GM23338 (cell line): ENCODE measurements at regions not wholly inside any gene's neighbourhood (a gene's known extent, or its start where the extent isn't known, plus 50 kb on each side); places are given as distances from the start of the nearest gene placed in this dataset.

Source experiments
- ATAC-seq: fragments of 200-7000 bp; cut with Tn5 transposase; 3 replicates; pipeline ENCODE4 v1.9.1; 2020
- DNase-seq: peaks from one replicate; pipeline ENCODE4 v3.0.0-alpha.2; 2015; ENCODE audit warnings: low spot score
- H2AFZ ChIP-seq: fragments of 200-600 bp; sonication (generic); 2 replicates; pipeline ENCODE4 v1.8.0; 2016; ENCODE audit warnings: antibody characterized with exemption, mild to moderate bottlenecking, moderate library complexity
- H3F3A ChIP-seq: fragments of 200-600 bp; sonication (generic); replicated peaks from 2 replicates; pipeline ENCODE4 v1.8.0; 2017; ENCODE audit warnings: antibody characterized with exemption, mixed run types, low read depth
- H3K27ac ChIP-seq: fragments of 200-600 bp; sonication (generic); 2 replicates; pipeline ENCODE4 v1.6.1; 2016; ENCODE audit warnings: low read depth
- H3K27me3 ChIP-seq: fragments of 200-600 bp; sonication (generic); 2 replicates; pipeline ENCODE4 v1.8.0; 2016; ENCODE audit warnings: mild to moderate bottlenecking, mixed run types, moderate library complexity; ENCODE audit not compliant: insufficient read depth
- H3K36me3 ChIP-seq: fragments of 200-600 bp; sonication (generic); 2 replicates; pipeline ENCODE4 v1.8.0; 2016; ENCODE audit warnings: mild to moderate bottlenecking; ENCODE audit not compliant: insufficient read depth
- H3K4me1 ChIP-seq: fragments of 200-600 bp; sonication (generic); 2 replicates; pipeline ENCODE4 v1.8.0; 2016; ENCODE audit warnings: mild to moderate bottlenecking, moderate library complexity; ENCODE audit not compliant: insufficient read depth
- H3K4me2 ChIP-seq: fragments of 200-600 bp; sonication (generic); 2 replicates; pipeline ENCODE4 v1.7.1; 2017; ENCODE audit warnings: mixed run types
- H3K4me3 ChIP-seq: fragments of 200-600 bp; sonication (generic); 2 replicates; pipeline ENCODE4 v1.6.1; 2016; ENCODE audit warnings: mixed run types
- H3K79me2 ChIP-seq: fragments of 200-600 bp; sonication (generic); replicated peaks from 2 replicates; pipeline ENCODE4 v1.8.0; 2017; ENCODE audit warnings: mild to moderate bottlenecking; ENCODE audit not compliant: insufficient read depth
- H3K9me2 ChIP-seq: fragments of 200-600 bp; sonication (generic); 2 replicates; pipeline ENCODE4 v1.8.0; 2017; ENCODE audit not compliant: insufficient read depth
- H4K20me1 ChIP-seq: fragments of 200-600 bp; sonication (generic); replicated peaks from 2 replicates; pipeline ENCODE4 v1.8.0; 2017; ENCODE audit warnings: mild to moderate bottlenecking; ENCODE audit not compliant: insufficient read depth
- H3K27ac Mint-ChIP-seq: 2 replicates; pipeline ENCODE4 v1.8.0; 2020; ENCODE audit warnings: inconsistent platforms, mild to moderate bottlenecking, moderate library complexity, mixed read lengths
- H3K27me3 Mint-ChIP-seq: 3 replicates; pipeline ENCODE4 v1.8.0; 2022; ENCODE audit warnings: low read depth, mild to moderate bottlenecking, moderate library complexity, mixed read lengths, inconsistent platforms; ENCODE audit not compliant: insufficient read depth, poor library complexity
- H3K36me3 Mint-ChIP-seq: 3 replicates; pipeline ENCODE4 v1.8.0; 2021; ENCODE audit warnings: low read depth, mild to moderate bottlenecking, inconsistent platforms, moderate library complexity, mixed read lengths
- H3K4me1 Mint-ChIP-seq: 3 replicates; pipeline ENCODE4 v1.8.0; 2020; ENCODE audit warnings: mild to moderate bottlenecking, inconsistent platforms, mixed read lengths
- H3K4me3 Mint-ChIP-seq: 3 replicates; pipeline ENCODE4 v1.8.0; 2021; ENCODE audit warnings: moderate library complexity, mild to moderate bottlenecking, inconsistent platforms, mixed read lengths
- H3K9me3 Mint-ChIP-seq: 3 replicates; pipeline ENCODE4 v1.8.0; 2020; ENCODE audit warnings: moderate library complexity, mild to moderate bottlenecking, inconsistent platforms, mixed read lengths
- EZH2 ChIP-seq: fragments of 200-600 bp; sonication (generic); IDR thresholded peaks from one replicate; pipeline ENCODE4 v1.8.0; 2017; ENCODE audit warnings: antibody characterized with exemption, mild to moderate bottlenecking, low read depth; ENCODE audit not compliant: unreplicated experiment
- JUNB ChIP-seq: IDR thresholded peaks from one replicate; pipeline ENCODE4 v1.6.1; 2016; ENCODE audit warnings: antibody characterized with exemption; ENCODE audit not compliant: unreplicated experiment
- ZNF114 ChIP-seq: fragments of 250-450 bp; sonication (Bioruptor Pico); IDR thresholded peaks from 2 replicates; pipeline ENCODE4 v1.5.0; 2020; ENCODE audit warnings: mild to moderate bottlenecking, moderate library complexity
- ZNF331 ChIP-seq: fragments of 250-450 bp; sonication (Bioruptor Pico); IDR thresholded peaks from 2 replicates; pipeline ENCODE4 v1.5.0; 2020; ENCODE audit warnings: low read depth, mild to moderate bottlenecking, moderate library complexity
- ZNF462 ChIP-seq: fragments of 250-450 bp; sonication (Bioruptor Pico); IDR thresholded peaks from 2 replicates; pipeline ENCODE4 v1.5.0; 2020; ENCODE audit warnings: mild to moderate bottlenecking, moderate library complexity
- TF ChIP-seq, protein P1 (sequence below): IDR thresholded peaks from 2 replicates; pipeline ENCODE4 v1.6.1; 2016; ENCODE audit warnings: antibody characterized with exemption

- TF ChIP-seq ZNF462 (CRISPR knock-in tag): no peak
- TF ChIP-seq, protein P1, sequence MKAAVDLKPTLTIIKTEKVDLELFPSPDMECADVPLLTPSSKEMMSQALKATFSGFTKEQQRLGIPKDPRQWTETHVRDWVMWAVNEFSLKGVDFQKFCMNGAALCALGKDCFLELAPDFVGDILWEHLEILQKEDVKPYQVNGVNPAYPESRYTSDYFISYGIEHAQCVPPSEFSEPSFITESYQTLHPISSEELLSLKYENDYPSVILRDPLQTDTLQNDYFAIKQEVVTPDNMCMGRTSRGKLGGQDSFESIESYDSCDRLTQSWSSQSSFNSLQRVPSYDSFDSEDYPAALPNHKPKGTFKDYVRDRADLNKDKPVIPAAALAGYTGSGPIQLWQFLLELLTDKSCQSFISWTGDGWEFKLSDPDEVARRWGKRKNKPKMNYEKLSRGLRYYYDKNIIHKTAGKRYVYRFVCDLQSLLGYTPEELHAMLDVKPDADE: no peak
These were observed 101.0 kb upstream of the LINGO1 start (continued) for GRCh38 chr15:77733579-77734300.

DNA sequence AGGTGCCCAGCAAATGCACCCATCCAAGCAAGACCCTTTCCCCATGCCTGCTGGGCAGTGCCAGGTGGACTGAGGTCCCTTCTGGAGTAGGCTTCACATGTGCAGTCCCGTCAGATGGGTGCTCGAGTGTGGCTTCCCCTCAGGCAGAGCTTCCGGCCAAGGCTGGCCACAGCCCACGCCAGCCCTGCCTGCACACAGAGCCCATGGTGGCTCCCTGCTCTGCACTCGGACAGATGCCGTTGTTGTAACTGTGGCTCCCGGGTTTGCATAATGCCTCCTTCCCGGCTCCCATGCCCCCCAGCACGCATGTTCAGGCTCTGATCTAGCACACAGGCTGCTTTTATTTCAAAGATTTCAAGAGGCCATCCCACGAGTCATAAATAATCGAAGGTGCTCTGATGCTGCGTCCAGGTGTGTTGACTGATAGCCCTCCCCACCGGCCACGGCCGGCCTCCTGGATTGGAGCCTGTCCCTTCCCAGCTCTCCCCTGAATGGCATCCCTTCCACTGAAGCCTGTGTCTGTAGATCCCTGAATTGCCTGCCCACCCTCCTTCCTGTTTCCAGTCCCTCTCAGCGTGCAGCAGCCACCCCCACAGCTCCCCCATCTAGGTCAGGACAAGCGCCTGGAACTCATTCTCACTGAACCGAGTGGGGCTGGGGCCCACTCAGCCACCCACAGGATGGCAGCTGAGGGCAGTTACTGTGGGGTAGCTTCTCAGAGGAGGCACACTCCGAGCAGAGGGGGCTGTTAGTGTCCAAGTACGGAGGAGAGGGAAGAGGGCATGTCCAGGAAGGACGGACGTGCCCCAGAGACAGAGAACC is 100.0 kb upstream of the LINGO1 start:
- no peak overlapping the region for H3K27ac ChIP-seq
- H3K27me3 Mint-ChIP-seq: peaks cover 12% of the 10 kb centered on the region
- TF ChIP-seq ZNF114 (no peak), ZNF462 (CRISPR knock-in tag) (no peak), JUNB (no peak), EZH2 (no peak), ZNF331 (CRISPR knock-in tag) (no peak)

More for the DNA sequence above, 100.0 kb upstream of the LINGO1 start:
- Histone ChIP-seq H3K79me2 (no peaks in the 10 kb centered on the region), H3K9me2 (no peaks in the 10 kb centered on the region), H2AFZ (no peak overlapping the region), H3K4me3 (no peak overlapping the region), H3F3A (no peaks in the 10 kb centered on the region), H3K4me1 (peaks cover 4% of the 10 kb centered on the region; the same call in 1 of the 2 replicates), H3K36me3 (no peaks in the 10 kb centered on the region), H4K20me1 (no peaks in the 10 kb centered on the region), H3K27me3 (no peaks in the 10 kb centered on the region), H3K4me2 (no peak overlapping the region)
- no peak for DNase-seq
- Mint-ChIP-seq H3K36me3 (no peaks in the 10 kb centered on the region), H3K27ac (no peak overlapping the region), H3K4me3 (no peak overlapping the region), H3K4me1 (peaks cover 18% of the 10 kb centered on the region), H3K9me3 (no peaks in the 10 kb centered on the region)
- no peak for ATAC-seq
